Progenitor cell of endocrine pancreas (in vitro differentiated cells): ENCODE measurements at regions not wholly inside any gene's neighbourhood (a gene's known extent, or its start where the extent isn't known, plus 50 kb on each side); places are given as distances from the start of the nearest gene placed in this dataset.

ENCODE experiments used
- DNase-seq: peaks from one replicate; pipeline ENCODE4 v3.0.0; 2021; ENCODE audit warnings: low spot score; ENCODE audit not compliant: unreplicated experiment
- H3K27ac Mint-ChIP-seq: 2 replicates; pipeline ENCODE4 v1.8.0; 2021; ENCODE audit warnings: mild to moderate bottlenecking, moderate library complexity, mixed read lengths
- H3K27me3 Mint-ChIP-seq: 2 replicates; pipeline ENCODE4 v1.8.0; 2021; ENCODE audit warnings: mixed read lengths
- H3K36me3 Mint-ChIP-seq: 2 replicates; pipeline ENCODE4 v1.8.0; 2022; ENCODE audit warnings: mixed read lengths; ENCODE audit not compliant: insufficient read depth
- H3K4me1 Mint-ChIP-seq: 2 replicates; pipeline ENCODE4 v1.8.0; 2021; ENCODE audit warnings: low read depth, mixed read lengths
- H3K4me3 Mint-ChIP-seq: 2 replicates; pipeline ENCODE4 v1.8.0; 2021; ENCODE audit warnings: low read depth, mild to moderate bottlenecking, moderate library complexity, mixed read lengths
- H3K9me3 Mint-ChIP-seq: 2 replicates; pipeline ENCODE4 v1.8.0; 2021; ENCODE audit warnings: low read depth, mixed read lengths
- TF ChIP-seq, protein P1 (sequence below): fragments of 200-600 bp; sonication (generic); IDR thresholded peaks from one replicate; pipeline ENCODE4 v1.5.0; 2021; ENCODE audit warnings: antibody characterized with exemption, mild to moderate bottlenecking; ENCODE audit not compliant: unreplicated experiment

DNA sequence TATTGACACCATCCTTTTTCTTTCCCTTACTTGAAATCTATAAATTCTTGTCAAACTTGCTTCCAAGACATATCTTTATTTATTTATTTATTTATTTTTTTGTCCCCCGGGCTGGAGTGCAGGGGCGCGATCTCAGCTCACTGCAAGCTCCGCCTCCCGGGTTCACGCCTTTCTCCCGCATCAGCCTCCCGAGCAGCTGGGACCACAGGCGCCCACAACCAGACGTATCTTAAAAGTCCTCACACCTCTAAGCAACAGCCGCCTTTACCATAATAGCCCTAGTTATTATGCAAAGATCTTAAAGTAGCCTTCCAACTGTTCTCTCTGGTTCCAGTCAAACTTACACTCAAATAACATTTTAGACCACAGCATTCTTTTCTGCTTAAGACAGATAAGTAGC lies 657.0 kb upstream of the B3GAT1 start:
- H3K4me3 Mint-ChIP-seq: no peak overlapping the region
- no peaks in the 10 kb centered on the region for H3K4me1 Mint-ChIP-seq
- no peak overlapping the region for H3K27ac Mint-ChIP-seq
- H3K36me3 Mint-ChIP-seq: no peaks in the 10 kb centered on the region
- DNase-seq: no peak
- TF ChIP-seq, protein P1, sequence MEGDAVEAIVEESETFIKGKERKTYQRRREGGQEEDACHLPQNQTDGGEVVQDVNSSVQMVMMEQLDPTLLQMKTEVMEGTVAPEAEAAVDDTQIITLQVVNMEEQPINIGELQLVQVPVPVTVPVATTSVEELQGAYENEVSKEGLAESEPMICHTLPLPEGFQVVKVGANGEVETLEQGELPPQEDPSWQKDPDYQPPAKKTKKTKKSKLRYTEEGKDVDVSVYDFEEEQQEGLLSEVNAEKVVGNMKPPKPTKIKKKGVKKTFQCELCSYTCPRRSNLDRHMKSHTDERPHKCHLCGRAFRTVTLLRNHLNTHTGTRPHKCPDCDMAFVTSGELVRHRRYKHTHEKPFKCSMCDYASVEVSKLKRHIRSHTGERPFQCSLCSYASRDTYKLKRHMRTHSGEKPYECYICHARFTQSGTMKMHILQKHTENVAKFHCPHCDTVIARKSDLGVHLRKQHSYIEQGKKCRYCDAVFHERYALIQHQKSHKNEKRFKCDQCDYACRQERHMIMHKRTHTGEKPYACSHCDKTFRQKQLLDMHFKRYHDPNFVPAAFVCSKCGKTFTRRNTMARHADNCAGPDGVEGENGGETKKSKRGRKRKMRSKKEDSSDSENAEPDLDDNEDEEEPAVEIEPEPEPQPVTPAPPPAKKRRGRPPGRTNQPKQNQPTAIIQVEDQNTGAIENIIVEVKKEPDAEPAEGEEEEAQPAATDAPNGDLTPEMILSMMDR: no peak
- H3K27me3 Mint-ChIP-seq: peaks cover 6% of the 10 kb centered on the region
- H3K9me3 Mint-ChIP-seq: peaks cover 3% of the 10 kb centered on the region

DNA sequence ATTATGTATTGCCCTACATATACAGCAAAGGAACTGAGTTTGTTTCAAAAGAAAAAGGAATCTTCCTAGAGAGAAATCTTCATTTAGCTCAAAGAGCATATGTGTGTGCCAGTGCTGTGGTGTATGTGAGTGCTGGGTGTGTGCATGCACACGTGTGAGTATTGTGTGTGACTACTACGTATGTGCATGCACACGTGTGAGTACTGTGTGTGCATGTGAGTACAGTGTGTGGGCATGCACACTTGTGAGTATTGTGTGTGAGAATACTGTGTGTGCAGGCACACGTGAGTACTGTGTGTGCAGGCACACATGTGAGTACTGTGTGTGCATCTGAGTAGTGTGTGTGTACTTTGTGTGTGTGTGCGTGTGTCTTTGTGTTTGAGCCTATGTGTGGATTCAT lies 651.0 kb upstream of the B3GAT1 start:
- peaks cover 6% of the 10 kb centered on the region for H3K27me3 Mint-ChIP-seq
- H3K36me3 Mint-ChIP-seq: no peaks in the 10 kb centered on the region
- H3K27ac Mint-ChIP-seq: no peak overlapping the region
- H3K4me1 Mint-ChIP-seq: no peaks in the 10 kb centered on the region
- TF ChIP-seq, protein P1: no peak
- no peak overlapping the region for H3K4me3 Mint-ChIP-seq
- DNase-seq: no peak
- peaks cover 23% of the 10 kb centered on the region for H3K9me3 Mint-ChIP-seq

DNA sequence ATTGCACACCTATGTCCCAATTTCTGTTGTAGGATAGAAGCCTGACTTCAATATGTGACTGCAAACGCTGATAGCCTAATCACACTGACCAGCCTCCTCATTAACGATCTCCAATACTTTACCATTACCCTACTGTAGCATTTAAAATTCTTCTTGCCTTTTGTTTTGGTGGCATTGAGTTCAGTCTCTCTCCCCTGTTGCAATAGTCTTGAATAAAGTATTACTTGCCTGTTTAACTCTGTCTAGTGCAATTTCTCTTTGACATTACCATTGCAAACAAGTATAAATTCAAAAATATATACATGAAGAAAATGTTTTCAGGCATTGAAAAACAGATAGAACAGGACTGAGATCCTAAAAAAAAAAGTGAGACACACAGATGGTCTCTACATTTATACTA lies 649.1 kb upstream of the B3GAT1 start:
- Mint-ChIP-seq H3K4me1 (no peaks in the 10 kb centered on the region), H3K36me3 (no peaks in the 10 kb centered on the region), H3K27me3 (peaks cover 2% of the 10 kb centered on the region), H3K4me3 (no peak overlapping the region), H3K9me3 (peaks cover 23% of the 10 kb centered on the region), H3K27ac (no peak overlapping the region)
- TF ChIP-seq, protein P1: no peak
- DNase-seq: no peak

DNA sequence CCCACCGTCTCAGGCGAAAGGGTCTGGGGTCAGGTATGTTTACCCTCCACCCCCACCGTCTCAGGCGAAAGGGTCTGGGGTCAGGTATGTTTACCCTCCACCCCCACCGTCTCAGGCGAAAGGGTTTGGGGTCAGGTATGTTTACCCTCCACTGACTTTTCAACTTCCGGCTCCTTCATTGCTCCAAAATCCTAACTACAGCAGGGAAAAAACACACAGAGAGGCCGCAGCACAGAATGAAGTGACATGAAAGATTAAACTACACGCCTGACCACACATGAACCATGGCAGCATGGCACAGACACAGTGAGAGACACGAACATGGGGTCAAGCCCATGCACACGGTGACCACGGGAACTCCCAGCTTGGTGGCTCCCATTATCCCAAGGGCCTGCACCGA lies 634.9 kb upstream of the B3GAT1 start:
- no peak for DNase-seq
- no peaks in the 10 kb centered on the region for H3K36me3 Mint-ChIP-seq
- TF ChIP-seq, protein P1: no peak
- peaks cover 6% of the 10 kb centered on the region for H3K27me3 Mint-ChIP-seq
- H3K4me1 Mint-ChIP-seq: peaks cover 10% of the 10 kb centered on the region
- H3K9me3 Mint-ChIP-seq: peaks cover 3% of the 10 kb centered on the region
- H3K27ac Mint-ChIP-seq: peak overlapping the region; percentile 46
- H3K4me3 Mint-ChIP-seq: no peak overlapping the region

DNA sequence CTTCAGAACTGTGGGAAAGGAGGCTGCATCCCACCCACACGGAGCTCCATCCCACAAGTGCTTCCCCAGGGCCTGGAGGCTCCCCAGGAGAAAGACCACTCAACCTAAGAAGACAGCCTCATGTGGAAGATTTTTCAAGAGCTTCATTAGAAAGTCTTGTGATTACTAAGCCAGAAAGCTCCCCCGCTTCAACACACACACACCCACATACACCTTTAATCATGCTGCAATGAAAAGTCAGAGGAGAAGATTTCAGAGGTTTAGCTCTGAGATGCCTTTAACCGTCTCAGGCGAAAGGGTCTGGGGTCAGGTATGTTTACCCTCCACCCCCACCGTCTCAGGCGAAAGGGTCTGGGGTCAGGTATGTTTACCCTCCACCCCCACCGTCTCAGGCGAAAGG lies 634.5 kb upstream of the B3GAT1 start:
- H3K9me3 Mint-ChIP-seq: peaks cover 3% of the 10 kb centered on the region
- H3K27ac Mint-ChIP-seq: peak overlapping the region; percentile 53
- H3K4me3 Mint-ChIP-seq: no peak overlapping the region
- DNase-seq: no peak
- peaks cover 2% of the 10 kb centered on the region for H3K27me3 Mint-ChIP-seq
- TF ChIP-seq, protein P1: no peak
- no peaks in the 10 kb centered on the region for H3K36me3 Mint-ChIP-seq
- H3K4me1 Mint-ChIP-seq: peaks cover 10% of the 10 kb centered on the region
